GM23338 (cell line): ENCODE measurements at regions not wholly inside any gene's neighbourhood (a gene's known extent, or its start where the extent isn't known, plus 50 kb on each side); places are given as distances from the start of the nearest gene placed in this dataset.

ENCODE experiments used
- ATAC-seq: fragments of 200-7000 bp; cut with Tn5 transposase; 3 replicates; pipeline ENCODE4 v1.9.1; 2020
- DNase-seq: peaks from one replicate; pipeline ENCODE4 v3.0.0-alpha.2; 2015; ENCODE audit warnings: low spot score
- H2AFZ ChIP-seq: fragments of 200-600 bp; sonication (generic); 2 replicates; pipeline ENCODE4 v1.8.0; 2016; ENCODE audit warnings: antibody characterized with exemption, mild to moderate bottlenecking, moderate library complexity
- H3F3A ChIP-seq: fragments of 200-600 bp; sonication (generic); replicated peaks from 2 replicates; pipeline ENCODE4 v1.8.0; 2017; ENCODE audit warnings: antibody characterized with exemption, mixed run types, low read depth
- H3K27ac ChIP-seq: fragments of 200-600 bp; sonication (generic); 2 replicates; pipeline ENCODE4 v1.6.1; 2016; ENCODE audit warnings: low read depth
- H3K27me3 ChIP-seq: fragments of 200-600 bp; sonication (generic); 2 replicates; pipeline ENCODE4 v1.8.0; 2016; ENCODE audit warnings: mild to moderate bottlenecking, mixed run types, moderate library complexity; ENCODE audit not compliant: insufficient read depth
- H3K36me3 ChIP-seq: fragments of 200-600 bp; sonication (generic); 2 replicates; pipeline ENCODE4 v1.8.0; 2016; ENCODE audit warnings: mild to moderate bottlenecking; ENCODE audit not compliant: insufficient read depth
- H3K4me1 ChIP-seq: fragments of 200-600 bp; sonication (generic); 2 replicates; pipeline ENCODE4 v1.8.0; 2016; ENCODE audit warnings: mild to moderate bottlenecking, moderate library complexity; ENCODE audit not compliant: insufficient read depth
- H3K4me2 ChIP-seq: fragments of 200-600 bp; sonication (generic); 2 replicates; pipeline ENCODE4 v1.7.1; 2017; ENCODE audit warnings: mixed run types
- H3K4me3 ChIP-seq: fragments of 200-600 bp; sonication (generic); 2 replicates; pipeline ENCODE4 v1.6.1; 2016; ENCODE audit warnings: mixed run types
- H3K79me2 ChIP-seq: fragments of 200-600 bp; sonication (generic); replicated peaks from 2 replicates; pipeline ENCODE4 v1.8.0; 2017; ENCODE audit warnings: mild to moderate bottlenecking; ENCODE audit not compliant: insufficient read depth
- H3K9me2 ChIP-seq: fragments of 200-600 bp; sonication (generic); 2 replicates; pipeline ENCODE4 v1.8.0; 2017; ENCODE audit not compliant: insufficient read depth
- H4K20me1 ChIP-seq: fragments of 200-600 bp; sonication (generic); replicated peaks from 2 replicates; pipeline ENCODE4 v1.8.0; 2017; ENCODE audit warnings: mild to moderate bottlenecking; ENCODE audit not compliant: insufficient read depth
- H3K27ac Mint-ChIP-seq: 2 replicates; pipeline ENCODE4 v1.8.0; 2020; ENCODE audit warnings: inconsistent platforms, mild to moderate bottlenecking, moderate library complexity, mixed read lengths
- H3K27me3 Mint-ChIP-seq: 3 replicates; pipeline ENCODE4 v1.8.0; 2022; ENCODE audit warnings: low read depth, mild to moderate bottlenecking, moderate library complexity, mixed read lengths, inconsistent platforms; ENCODE audit not compliant: insufficient read depth, poor library complexity
- H3K36me3 Mint-ChIP-seq: 3 replicates; pipeline ENCODE4 v1.8.0; 2021; ENCODE audit warnings: low read depth, mild to moderate bottlenecking, inconsistent platforms, moderate library complexity, mixed read lengths
- H3K4me1 Mint-ChIP-seq: 3 replicates; pipeline ENCODE4 v1.8.0; 2020; ENCODE audit warnings: mild to moderate bottlenecking, inconsistent platforms, mixed read lengths
- H3K4me3 Mint-ChIP-seq: 3 replicates; pipeline ENCODE4 v1.8.0; 2021; ENCODE audit warnings: moderate library complexity, mild to moderate bottlenecking, inconsistent platforms, mixed read lengths
- H3K9me3 Mint-ChIP-seq: 3 replicates; pipeline ENCODE4 v1.8.0; 2020; ENCODE audit warnings: moderate library complexity, mild to moderate bottlenecking, inconsistent platforms, mixed read lengths
- CREB1 ChIP-seq: fragments of 250-450 bp; sonication (Bioruptor Pico); IDR thresholded peaks from 2 replicates; pipeline ENCODE4 v1.5.0; 2020; ENCODE audit warnings: low read depth, mild to moderate bottlenecking, moderate library complexity
- EZH2 ChIP-seq: fragments of 200-600 bp; sonication (generic); IDR thresholded peaks from one replicate; pipeline ENCODE4 v1.8.0; 2017; ENCODE audit warnings: antibody characterized with exemption, mild to moderate bottlenecking, low read depth; ENCODE audit not compliant: unreplicated experiment
- EZH2phosphoT487 ChIP-seq: fragments of 200-600 bp; sonication (generic); IDR thresholded peaks from one replicate; pipeline ENCODE4 v1.8.1; 2018; ENCODE audit warnings: antibody characterized with exemption; ENCODE audit not compliant: unreplicated experiment
- JUNB ChIP-seq: IDR thresholded peaks from one replicate; pipeline ENCODE4 v1.6.1; 2016; ENCODE audit warnings: antibody characterized with exemption; ENCODE audit not compliant: unreplicated experiment
- NANOG ChIP-seq: IDR thresholded peaks from 2 replicates; pipeline ENCODE4 v1.6.1; 2016; ENCODE audit warnings: antibody characterized with exemption, borderline replicate concordance
- POLR2AphosphoS5 ChIP-seq: IDR thresholded peaks from 2 replicates; pipeline ENCODE4 v1.6.1; 2016; ENCODE audit warnings: antibody characterized with exemption, low read depth
- STAT1 ChIP-seq: IDR thresholded peaks from one replicate; pipeline ENCODE4 v1.6.1; 2016; ENCODE audit warnings: antibody characterized with exemption; ENCODE audit not compliant: unreplicated experiment
- ZNF331 ChIP-seq: fragments of 250-450 bp; sonication (Bioruptor Pico); IDR thresholded peaks from 2 replicates; pipeline ENCODE4 v1.5.0; 2020; ENCODE audit warnings: low read depth, mild to moderate bottlenecking, moderate library complexity
- TF ChIP-seq, protein P1 (sequence below): IDR thresholded peaks from 2 replicates; pipeline ENCODE4 v1.6.1; 2016; ENCODE audit warnings: antibody characterized with exemption
- TF ChIP-seq, protein P2 (sequence below), 2 experiments: fragments of 200-600 bp in 1 of 2; sonication (generic) in 1 of 2; conservative IDR thresholded peaks; 2 replicates each; pipeline versions ENCODE4 v1.5.1 to v1.6.1; 2016 to 2017; ENCODE audit warnings: antibody characterized with exemption in 2 of 2, low read depth in 2 of 2, mild to moderate bottlenecking in 2 of 2, moderate library complexity in 1 of 2
- TF ChIP-seq, protein P3 (sequence below): fragments of 250-450 bp; sonication (Bioruptor Pico); IDR thresholded peaks from 2 replicates; pipeline ENCODE4 v1.5.0; 2020; ENCODE audit warnings: mild to moderate bottlenecking, moderate library complexity
- TF ChIP-seq, protein P4 (sequence below): IDR thresholded peaks from one replicate; pipeline ENCODE4 v1.6.1; 2018; ENCODE audit warnings: antibody characterized with exemption; ENCODE audit not compliant: unreplicated experiment

DNA sequence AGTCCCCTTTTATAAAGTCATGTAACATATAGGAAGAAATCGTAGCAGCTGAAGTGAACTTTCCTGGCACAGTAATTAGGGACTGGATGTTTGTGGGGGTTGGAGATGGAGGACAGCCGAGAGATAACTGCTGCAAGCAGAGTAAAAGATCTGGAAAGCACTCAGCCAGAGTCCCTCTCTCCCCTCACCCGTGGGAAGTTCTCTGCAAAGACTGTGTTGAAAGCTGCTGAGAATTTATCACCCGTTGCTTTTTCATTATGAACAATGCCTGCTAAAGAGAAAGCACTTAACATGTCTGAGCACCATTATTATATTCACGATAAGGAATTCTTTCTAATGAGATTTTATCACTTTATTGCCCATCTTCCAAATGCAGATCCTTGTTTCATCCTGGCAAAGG is 248.8 kb downstream of the SHOX2 start:
- Mint-ChIP-seq H3K4me3 (no peak overlapping the region), H3K9me3 (peaks cover 9% of the 10 kb centered on the region), H3K27ac (peak overlapping the region; percentile 14; the same call in 1 of the 2 replicates), H3K4me1 (peaks cover 6% of the 10 kb centered on the region; the same call in 1 of the 3 replicates), H3K27me3 (no peaks in the 10 kb centered on the region), H3K36me3 (no peaks in the 10 kb centered on the region)
- DNase-seq (no peak), ATAC-seq (no peak)
- no peak for TF ChIP-seq CREB1 (CRISPR knock-in tag)
- TF ChIP-seq STAT1, result no peak
- TF ChIP-seq ZNF331 (CRISPR knock-in tag), result no peak
- TF ChIP-seq EZH2, result no peak
- TF ChIP-seq, protein P1, sequence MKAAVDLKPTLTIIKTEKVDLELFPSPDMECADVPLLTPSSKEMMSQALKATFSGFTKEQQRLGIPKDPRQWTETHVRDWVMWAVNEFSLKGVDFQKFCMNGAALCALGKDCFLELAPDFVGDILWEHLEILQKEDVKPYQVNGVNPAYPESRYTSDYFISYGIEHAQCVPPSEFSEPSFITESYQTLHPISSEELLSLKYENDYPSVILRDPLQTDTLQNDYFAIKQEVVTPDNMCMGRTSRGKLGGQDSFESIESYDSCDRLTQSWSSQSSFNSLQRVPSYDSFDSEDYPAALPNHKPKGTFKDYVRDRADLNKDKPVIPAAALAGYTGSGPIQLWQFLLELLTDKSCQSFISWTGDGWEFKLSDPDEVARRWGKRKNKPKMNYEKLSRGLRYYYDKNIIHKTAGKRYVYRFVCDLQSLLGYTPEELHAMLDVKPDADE, result no peak
- TF ChIP-seq, protein P2, sequence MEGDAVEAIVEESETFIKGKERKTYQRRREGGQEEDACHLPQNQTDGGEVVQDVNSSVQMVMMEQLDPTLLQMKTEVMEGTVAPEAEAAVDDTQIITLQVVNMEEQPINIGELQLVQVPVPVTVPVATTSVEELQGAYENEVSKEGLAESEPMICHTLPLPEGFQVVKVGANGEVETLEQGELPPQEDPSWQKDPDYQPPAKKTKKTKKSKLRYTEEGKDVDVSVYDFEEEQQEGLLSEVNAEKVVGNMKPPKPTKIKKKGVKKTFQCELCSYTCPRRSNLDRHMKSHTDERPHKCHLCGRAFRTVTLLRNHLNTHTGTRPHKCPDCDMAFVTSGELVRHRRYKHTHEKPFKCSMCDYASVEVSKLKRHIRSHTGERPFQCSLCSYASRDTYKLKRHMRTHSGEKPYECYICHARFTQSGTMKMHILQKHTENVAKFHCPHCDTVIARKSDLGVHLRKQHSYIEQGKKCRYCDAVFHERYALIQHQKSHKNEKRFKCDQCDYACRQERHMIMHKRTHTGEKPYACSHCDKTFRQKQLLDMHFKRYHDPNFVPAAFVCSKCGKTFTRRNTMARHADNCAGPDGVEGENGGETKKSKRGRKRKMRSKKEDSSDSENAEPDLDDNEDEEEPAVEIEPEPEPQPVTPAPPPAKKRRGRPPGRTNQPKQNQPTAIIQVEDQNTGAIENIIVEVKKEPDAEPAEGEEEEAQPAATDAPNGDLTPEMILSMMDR (conservative IDR thresholded peaks at IDR 0.05; ENCODE audit: low read depth in 2 of 2), result no peak
- TF ChIP-seq EZH2phosphoT487, result no peak
- TF ChIP-seq, protein P3, sequence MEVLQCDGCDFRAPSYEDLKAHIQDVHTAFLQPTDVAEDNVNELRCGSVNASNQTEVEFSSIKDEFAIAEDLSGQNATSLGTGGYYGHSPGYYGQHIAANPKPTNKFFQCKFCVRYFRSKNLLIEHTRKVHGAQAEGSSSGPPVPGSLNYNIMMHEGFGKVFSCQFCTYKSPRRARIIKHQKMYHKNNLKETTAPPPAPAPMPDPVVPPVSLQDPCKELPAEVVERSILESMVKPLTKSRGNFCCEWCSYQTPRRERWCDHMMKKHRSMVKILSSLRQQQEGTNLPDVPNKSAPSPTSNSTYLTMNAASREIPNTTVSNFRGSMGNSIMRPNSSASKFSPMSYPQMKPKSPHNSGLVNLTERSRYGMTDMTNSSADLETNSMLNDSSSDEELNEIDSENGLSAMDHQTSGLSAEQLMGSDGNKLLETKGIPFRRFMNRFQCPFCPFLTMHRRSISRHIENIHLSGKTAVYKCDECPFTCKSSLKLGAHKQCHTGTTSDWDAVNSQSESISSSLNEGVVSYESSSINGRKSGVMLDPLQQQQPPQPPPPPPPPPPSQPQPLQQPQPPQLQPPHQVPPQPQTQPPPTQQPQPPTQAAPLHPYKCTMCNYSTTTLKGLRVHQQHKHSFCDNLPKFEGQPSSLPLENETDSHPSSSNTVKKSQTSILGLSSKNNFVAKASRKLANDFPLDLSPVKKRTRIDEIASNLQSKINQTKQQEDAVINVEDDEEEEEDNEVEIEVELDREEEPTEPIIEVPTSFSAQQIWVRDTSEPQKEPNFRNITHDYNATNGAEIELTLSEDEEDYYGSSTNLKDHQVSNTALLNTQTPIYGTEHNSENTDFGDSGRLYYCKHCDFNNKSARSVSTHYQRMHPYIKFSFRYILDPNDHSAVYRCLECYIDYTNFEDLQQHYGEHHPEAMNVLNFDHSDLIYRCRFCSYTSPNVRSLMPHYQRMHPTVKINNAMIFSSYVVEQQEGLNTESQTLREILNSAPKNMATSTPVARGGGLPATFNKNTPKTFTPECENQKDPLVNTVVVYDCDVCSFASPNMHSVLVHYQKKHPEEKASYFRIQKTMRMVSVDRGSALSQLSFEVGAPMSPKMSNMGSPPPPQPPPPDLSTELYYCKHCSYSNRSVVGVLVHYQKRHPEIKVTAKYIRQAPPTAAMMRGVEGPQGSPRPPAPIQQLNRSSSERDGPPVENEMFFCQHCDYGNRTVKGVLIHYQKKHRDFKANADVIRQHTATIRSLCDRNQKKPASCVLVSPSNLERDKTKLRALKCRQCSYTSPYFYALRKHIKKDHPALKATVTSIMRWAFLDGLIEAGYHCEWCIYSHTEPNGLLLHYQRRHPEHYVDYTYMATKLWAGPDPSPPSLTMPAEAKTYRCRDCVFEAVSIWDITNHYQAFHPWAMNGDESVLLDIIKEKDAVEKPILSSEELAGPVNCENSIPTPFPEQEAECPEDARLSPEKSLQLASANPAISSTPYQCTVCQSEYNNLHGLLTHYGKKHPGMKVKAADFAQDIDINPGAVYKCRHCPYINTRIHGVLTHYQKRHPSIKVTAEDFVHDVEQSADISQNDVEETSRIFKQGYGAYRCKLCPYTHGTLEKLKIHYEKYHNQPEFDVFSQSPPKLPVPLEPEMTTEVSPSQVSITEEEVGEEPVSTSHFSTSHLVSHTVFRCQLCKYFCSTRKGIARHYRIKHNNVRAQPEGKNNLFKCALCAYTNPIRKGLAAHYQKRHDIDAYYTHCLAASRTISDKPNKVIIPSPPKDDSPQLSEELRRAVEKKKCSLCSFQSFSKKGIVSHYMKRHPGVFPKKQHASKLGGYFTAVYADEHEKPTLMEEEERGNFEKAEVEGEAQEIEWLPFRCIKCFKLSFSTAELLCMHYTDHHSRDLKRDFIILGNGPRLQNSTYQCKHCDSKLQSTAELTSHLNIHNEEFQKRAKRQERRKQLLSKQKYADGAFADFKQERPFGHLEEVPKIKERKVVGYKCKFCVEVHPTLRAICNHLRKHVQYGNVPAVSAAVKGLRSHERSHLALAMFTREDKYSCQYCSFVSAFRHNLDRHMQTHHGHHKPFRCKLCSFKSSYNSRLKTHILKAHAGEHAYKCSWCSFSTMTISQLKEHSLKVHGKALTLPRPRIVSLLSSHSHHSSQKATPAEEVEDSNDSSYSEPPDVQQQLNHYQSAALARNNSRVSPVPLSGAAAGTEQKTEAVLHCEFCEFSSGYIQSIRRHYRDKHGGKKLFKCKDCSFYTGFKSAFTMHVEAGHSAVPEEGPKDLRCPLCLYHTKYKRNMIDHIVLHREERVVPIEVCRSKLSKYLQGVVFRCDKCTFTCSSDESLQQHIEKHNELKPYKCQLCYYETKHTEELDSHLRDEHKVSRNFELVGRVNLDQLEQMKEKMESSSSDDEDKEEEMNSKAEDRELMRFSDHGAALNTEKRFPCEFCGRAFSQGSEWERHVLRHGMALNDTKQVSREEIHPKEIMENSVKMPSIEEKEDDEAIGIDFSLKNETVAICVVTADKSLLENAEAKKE (CRISPR knock-in tag), result no peak
- no peak for TF ChIP-seq NANOG
- TF ChIP-seq POLR2AphosphoS5, result no peak
- no peak for TF ChIP-seq JUNB
- TF ChIP-seq, protein P4, sequence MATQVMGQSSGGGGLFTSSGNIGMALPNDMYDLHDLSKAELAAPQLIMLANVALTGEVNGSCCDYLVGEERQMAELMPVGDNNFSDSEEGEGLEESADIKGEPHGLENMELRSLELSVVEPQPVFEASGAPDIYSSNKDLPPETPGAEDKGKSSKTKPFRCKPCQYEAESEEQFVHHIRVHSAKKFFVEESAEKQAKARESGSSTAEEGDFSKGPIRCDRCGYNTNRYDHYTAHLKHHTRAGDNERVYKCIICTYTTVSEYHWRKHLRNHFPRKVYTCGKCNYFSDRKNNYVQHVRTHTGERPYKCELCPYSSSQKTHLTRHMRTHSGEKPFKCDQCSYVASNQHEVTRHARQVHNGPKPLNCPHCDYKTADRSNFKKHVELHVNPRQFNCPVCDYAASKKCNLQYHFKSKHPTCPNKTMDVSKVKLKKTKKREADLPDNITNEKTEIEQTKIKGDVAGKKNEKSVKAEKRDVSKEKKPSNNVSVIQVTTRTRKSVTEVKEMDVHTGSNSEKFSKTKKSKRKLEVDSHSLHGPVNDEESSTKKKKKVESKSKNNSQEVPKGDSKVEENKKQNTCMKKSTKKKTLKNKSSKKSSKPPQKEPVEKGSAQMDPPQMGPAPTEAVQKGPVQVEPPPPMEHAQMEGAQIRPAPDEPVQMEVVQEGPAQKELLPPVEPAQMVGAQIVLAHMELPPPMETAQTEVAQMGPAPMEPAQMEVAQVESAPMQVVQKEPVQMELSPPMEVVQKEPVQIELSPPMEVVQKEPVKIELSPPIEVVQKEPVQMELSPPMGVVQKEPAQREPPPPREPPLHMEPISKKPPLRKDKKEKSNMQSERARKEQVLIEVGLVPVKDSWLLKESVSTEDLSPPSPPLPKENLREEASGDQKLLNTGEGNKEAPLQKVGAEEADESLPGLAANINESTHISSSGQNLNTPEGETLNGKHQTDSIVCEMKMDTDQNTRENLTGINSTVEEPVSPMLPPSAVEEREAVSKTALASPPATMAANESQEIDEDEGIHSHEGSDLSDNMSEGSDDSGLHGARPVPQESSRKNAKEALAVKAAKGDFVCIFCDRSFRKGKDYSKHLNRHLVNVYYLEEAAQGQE, result no peak
- no peaks in the 10 kb centered on the region for H3K27me3 ChIP-seq
- H3K79me2 ChIP-seq, result no peaks in the 10 kb centered on the region
- H3K27ac ChIP-seq, result no peak overlapping the region
- H3K36me3 ChIP-seq, result no peaks in the 10 kb centered on the region
- peaks cover 3% of the 10 kb centered on the region; the same call in 1 of the 2 replicates for H3K4me1 ChIP-seq
- peaks cover 9% of the 10 kb centered on the region; the same call in 1 of the 2 replicates for H3K9me2 ChIP-seq
- H3K4me3 ChIP-seq, result no peak overlapping the region
- no peak overlapping the region for H2AFZ ChIP-seq
- H4K20me1 ChIP-seq, result no peaks in the 10 kb centered on the region
- no peak overlapping the region for H3K4me2 ChIP-seq
- H3F3A ChIP-seq, result no peaks in the 10 kb centered on the region
